ENCODE measurements at regions not wholly inside any gene's neighbourhood (a gene's known extent, or its start where the extent isn't known, plus 50 kb on each side); places are given as distances from the start of the nearest gene placed in this dataset.

GRCh38 chr4:129410115-129410514 lies 314.2 kb downstream of the C4orf33 start:
- TF ChIP-seq, protein P1, sequence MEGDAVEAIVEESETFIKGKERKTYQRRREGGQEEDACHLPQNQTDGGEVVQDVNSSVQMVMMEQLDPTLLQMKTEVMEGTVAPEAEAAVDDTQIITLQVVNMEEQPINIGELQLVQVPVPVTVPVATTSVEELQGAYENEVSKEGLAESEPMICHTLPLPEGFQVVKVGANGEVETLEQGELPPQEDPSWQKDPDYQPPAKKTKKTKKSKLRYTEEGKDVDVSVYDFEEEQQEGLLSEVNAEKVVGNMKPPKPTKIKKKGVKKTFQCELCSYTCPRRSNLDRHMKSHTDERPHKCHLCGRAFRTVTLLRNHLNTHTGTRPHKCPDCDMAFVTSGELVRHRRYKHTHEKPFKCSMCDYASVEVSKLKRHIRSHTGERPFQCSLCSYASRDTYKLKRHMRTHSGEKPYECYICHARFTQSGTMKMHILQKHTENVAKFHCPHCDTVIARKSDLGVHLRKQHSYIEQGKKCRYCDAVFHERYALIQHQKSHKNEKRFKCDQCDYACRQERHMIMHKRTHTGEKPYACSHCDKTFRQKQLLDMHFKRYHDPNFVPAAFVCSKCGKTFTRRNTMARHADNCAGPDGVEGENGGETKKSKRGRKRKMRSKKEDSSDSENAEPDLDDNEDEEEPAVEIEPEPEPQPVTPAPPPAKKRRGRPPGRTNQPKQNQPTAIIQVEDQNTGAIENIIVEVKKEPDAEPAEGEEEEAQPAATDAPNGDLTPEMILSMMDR (IDR thresholded peaks at IDR 0.05): no peak
- TF ChIP-seq POLR2A (IDR thresholded peaks at IDR 0.05): no peak

Data from right lobe of liver (tissue), 4 donors.